HG03442 (cell line): ENCODE measurements at regions not wholly inside any gene's neighbourhood (a gene's known extent, or its start where the extent isn't known, plus 50 kb on each side); places are given as distances from the start of the nearest gene placed in this dataset.
A peak's percentile ranks its signal among the peaks of the same experiment; 100 is the strongest.

ENCODE experiments used
- ATAC-seq: cut with Tn5 transposase; IDR thresholded peaks from one replicate; pipeline ENCODE4 v1.9.1; 2021; ENCODE audit warnings: mild to moderate bottlenecking, moderate library complexity; ENCODE audit not compliant: unreplicated experiment

- no peak for ATAC-seq
Observed at GRCh38 chr6:139863964-139864363, 489.5 kb upstream of the CITED2 start.

- ATAC-seq: no peak
Observed at GRCh38 chr6:139863346-139863745, 488.9 kb upstream of the CITED2 start.

GRCh38 chr6:139862311-139862710, 487.9 kb upstream of the CITED2 start:
- no peak for ATAC-seq

- no peak for ATAC-seq
Observed at GRCh38 chr6:139860203-139860602, 485.8 kb upstream of the CITED2 start.

GRCh38 chr6:139858429-139858828, 484.0 kb upstream of the CITED2 start:
- no peak for ATAC-seq

GRCh38 chr6:139857143-139857542, 482.7 kb upstream of the CITED2 start:
- no peak for ATAC-seq

GRCh38 chr6:139856562-139856961, 482.1 kb upstream of the CITED2 start:
- no peak for ATAC-seq

- ATAC-seq: no peak
Observed at GRCh38 chr6:139855671-139856311, 481.3 kb upstream of the CITED2 start.

- ATAC-seq: no peak
Observed at GRCh38 chr6:139853302-139853992, 479.0 kb upstream of the CITED2 start.

- ATAC-seq: no peak
Observed at GRCh38 chr6:139852488-139853140, 478.2 kb upstream of the CITED2 start.

- no peak for ATAC-seq
Observed at GRCh38 chr6:139852067-139852466, 477.6 kb upstream of the CITED2 start.

GRCh38 chr6:139851206-139851605, 476.8 kb upstream of the CITED2 start:
- ATAC-seq: no peak

GRCh38 chr6:139850512-139850911, 476.1 kb upstream of the CITED2 start:
- ATAC-seq: no peak

GRCh38 chr6:139847457-139847813, 473.0 kb upstream of the CITED2 start:
- no peak for ATAC-seq

GRCh38 chr6:139846538-139847456, 472.3 kb upstream of the CITED2 start:
- no peak for ATAC-seq

GRCh38 chr6:139844907-139845306, 470.5 kb upstream of the CITED2 start:
- ATAC-seq: no peak

- ATAC-seq: peak; percentile 75
Observed at GRCh38 chr6:139841794-139842215, 467.4 kb upstream of the CITED2 start.

- no peak for ATAC-seq
Observed at GRCh38 chr6:139839506-139840156, 465.2 kb upstream of the CITED2 start.

- no peak for ATAC-seq
Observed at GRCh38 chr6:139834232-139834631, 459.8 kb upstream of the CITED2 start.

- no peak for ATAC-seq
Observed at GRCh38 chr6:139833592-139833991, 459.1 kb upstream of the CITED2 start.
